CD14-positive monocyte (primary cell): ENCODE measurements at regions not wholly inside any gene's neighbourhood (a gene's known extent, or its start where the extent isn't known, plus 50 kb on each side); places are given as distances from the start of the nearest gene placed in this dataset.

Experiments
- DNase-seq, 3 donors: peaks; one replicate each; pipeline ENCODE4 v3.0.0-alpha.2; 2011 to 2022
- H2AFZ ChIP-seq: 2 replicates; pipeline ENCODE4 v1.6.0; 2012; ENCODE audit warnings: mild to moderate bottlenecking, low read depth, low read length, inconsistent platforms; ENCODE audit not compliant: insufficient read depth, poor library complexity, severe bottlenecking
- H3K27ac ChIP-seq, 2 donors: 1 replicate in 1 of 2; 2 replicates in 1 of 2; pipeline ENCODE4 v1.5.1; 2012 to 2013; ENCODE audit warnings: low read length in 2 of 2, control low read depth in 1 of 2, inconsistent platforms in 1 of 2, low read depth in 1 of 2, mild to moderate bottlenecking in 1 of 2
- H3K27me3 ChIP-seq, 2 donors: one replicate each; pipeline versions ENCODE4 v1.6.0 to v1.6.1; 2011 to 2013; ENCODE audit warnings: low read length in 2 of 2; ENCODE audit not compliant: control insufficient read depth in 2 of 2, insufficient read depth in 2 of 2
- H3K36me3 ChIP-seq, 2 donors: replicated peaks in 1 of 2; 1 replicate in 1 of 2; 2 replicates in 1 of 2; pipeline versions ENCODE4 v1.5.1 to v1.6.1; 2012 to 2013; ENCODE audit warnings: low read length in 2 of 2, control low read depth in 1 of 2, inconsistent platforms in 1 of 2, mild to moderate bottlenecking in 1 of 2; ENCODE audit not compliant: insufficient read depth in 2 of 2, control insufficient read depth in 1 of 2
- H3K4me1 ChIP-seq, 2 donors: 1 replicate in 1 of 2; 2 replicates in 1 of 2; pipeline versions ENCODE4 v1.5.1 to v1.6.1; 2012 to 2013; ENCODE audit warnings: low read length in 2 of 2, control low read depth in 1 of 2, inconsistent platforms in 1 of 2, mild to moderate bottlenecking in 1 of 2, moderate library complexity in 1 of 2; ENCODE audit not compliant: insufficient read depth in 2 of 2, control insufficient read depth in 1 of 2
- H3K4me2 ChIP-seq: replicated peaks from 2 replicates; pipeline ENCODE3; 2012; ENCODE audit warnings: low read length, moderate library complexity, mild to moderate bottlenecking; ENCODE audit not compliant: poor library complexity, severe bottlenecking; ENCODE audit errors: extremely low read depth
- H3K4me3 ChIP-seq, 3 experiments: fragments of 200-600 bp in 1 of 3; sonication (generic) in 1 of 3; replicated peaks in 1 of 3; 1 replicate in 2 of 3; 2 replicates in 1 of 3; pipeline ENCODE4 v1.5.1; 2011 to 2013; ENCODE audit warnings: low read length in 3 of 3, mild to moderate bottlenecking in 3 of 3, control low read depth in 2 of 3, low read depth in 2 of 3, inconsistent platforms in 1 of 3, moderate library complexity in 1 of 3
- H3K79me2 ChIP-seq: 2 replicates; pipeline ENCODE4 v1.6.0; 2012; ENCODE audit warnings: mild to moderate bottlenecking, control low read depth, inconsistent platforms, low read length, moderate library complexity; ENCODE audit not compliant: insufficient read depth
- H3K9ac ChIP-seq: 2 replicates; pipeline ENCODE4 v1.6.0; 2017; ENCODE audit warnings: low read length, mild to moderate bottlenecking; ENCODE audit not compliant: insufficient read depth, poor library complexity, severe bottlenecking
- H3K9me3 ChIP-seq, 2 donors: replicated peaks in 1 of 2; 1 replicate in 1 of 2; 2 replicates in 1 of 2; pipeline versions ENCODE4 v1.5.1 to v1.6.1; 2012 to 2013; ENCODE audit warnings: low read length in 2 of 2, control low read depth in 1 of 2; ENCODE audit not compliant: control insufficient read depth in 1 of 2, insufficient read depth in 1 of 2
- H4K20me1 ChIP-seq: 2 replicates; pipeline ENCODE4 v1.6.0; 2012; ENCODE audit warnings: mild to moderate bottlenecking, low read length, control low read depth, moderate library complexity; ENCODE audit not compliant: insufficient read depth
- H3K27ac Mint-ChIP-seq, 7 donors: one replicate each; pipeline ENCODE4 v1.8.0; 2020; ENCODE audit warnings: mild to moderate bottlenecking in 7 of 7, mixed read lengths in 7 of 7, moderate library complexity in 6 of 7, inconsistent platforms in 2 of 7
- H3K27me3 Mint-ChIP-seq, 3 donors: one replicate each; pipeline ENCODE4 v1.8.0; 2021 to 2022; ENCODE audit warnings: low read depth in 3 of 3, mild to moderate bottlenecking in 3 of 3, mixed read lengths in 3 of 3, moderate library complexity in 3 of 3, inconsistent platforms in 1 of 3
- H3K36me3 Mint-ChIP-seq, 2 donors: one replicate each; pipeline ENCODE4 v1.8.0; 2020; ENCODE audit warnings: mixed read lengths in 2 of 2, inconsistent platforms in 1 of 2, mild to moderate bottlenecking in 1 of 2
- H3K4me1 Mint-ChIP-seq: one replicate; pipeline ENCODE4 v1.8.0; 2020; ENCODE audit warnings: mild to moderate bottlenecking, mixed read lengths
- H3K4me3 Mint-ChIP-seq, 2 donors: one replicate each; pipeline ENCODE4 v1.8.0; 2020; ENCODE audit warnings: mild to moderate bottlenecking in 2 of 2, mixed read lengths in 2 of 2, moderate library complexity in 1 of 2
- H3K9me3 Mint-ChIP-seq, 7 donors: one replicate each; pipeline ENCODE4 v1.8.0; 2020 to 2022; ENCODE audit warnings: mixed read lengths in 7 of 7, mild to moderate bottlenecking in 6 of 7, moderate library complexity in 6 of 7, inconsistent platforms in 2 of 7
- WGBS: methylation state at CpG from one replicate; pipeline ENCODE4 v1.1.5; 2013; ENCODE audit warnings: missing lambda C conversion rate; ENCODE audit not compliant: insufficient coverage; 5-methylcytosine and 5-hydroxymethylcytosine counted together
- intact Hi-C, 2 donors: fragments of 100-400 bp; cut with micrococcal nuclease; formaldehyde crosslinking; loops; one replicate each; pipeline versions ENCODE4 v1.15.0 to v1.15.1; 2023
- TF ChIP-seq, protein P1 (sequence below): fragments of 200-600 bp; IDR thresholded peaks from one replicate; pipeline ENCODE4 v1.8.0; 2022; ENCODE audit warnings: antibody characterized with exemption, mild to moderate bottlenecking

DNA sequence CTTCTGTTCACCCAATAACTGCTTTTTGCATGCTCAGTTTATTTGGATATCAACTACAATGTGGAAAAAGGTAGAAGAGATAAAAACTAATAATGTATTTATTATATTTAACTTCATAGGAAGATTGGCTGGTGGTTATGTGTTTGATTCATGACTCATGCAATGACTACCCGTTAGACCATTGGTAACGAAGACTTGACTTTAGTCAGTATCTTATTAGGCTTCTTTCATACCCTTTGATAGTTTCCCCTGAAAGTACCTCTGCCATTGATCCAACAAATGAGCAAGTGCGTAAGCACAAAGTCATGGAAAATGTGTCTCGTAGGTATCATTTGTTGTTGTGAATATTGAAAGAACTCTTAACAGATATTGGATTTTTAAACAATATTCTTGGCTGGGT, 394.7 kb downstream of the PPP3CA start:
- Mint-ChIP-seq H3K36me3 (no peaks in the 10 kb centered on the region), H3K4me3 (no peak overlapping the region), H3K27ac (no peak overlapping the region), H3K4me1 (no peaks in the 10 kb centered on the region), H3K9me3 (peaks cover 0 to 3% (median 0%) of the 10 kb centered on the region in 7 donors), H3K27me3 (peaks cover 0 to 1% (median 0%) of the 10 kb centered on the region in 3 donors)
- Histone ChIP-seq H3K79me2 (no peaks in the 10 kb centered on the region), H3K27me3 (no peaks in the 10 kb centered on the region), H3K4me1 (no peaks in the 10 kb centered on the region), H3K36me3 (no peaks in the 10 kb centered on the region), H3K9ac (no peak overlapping the region), H3K4me2 (no peak overlapping the region), H3K4me3 (no peak overlapping the region), H4K20me1 (no peaks in the 10 kb centered on the region), H3K9me3 (no peaks in the 10 kb centered on the region), H2AFZ (no peak overlapping the region), H3K27ac (no peak overlapping the region)
- 100% methylated on average over 2 of the region's 4 CpGs for WGBS
- no peak for DNase-seq
- intact Hi-C loops: no loop called here
- TF ChIP-seq, protein P1, sequence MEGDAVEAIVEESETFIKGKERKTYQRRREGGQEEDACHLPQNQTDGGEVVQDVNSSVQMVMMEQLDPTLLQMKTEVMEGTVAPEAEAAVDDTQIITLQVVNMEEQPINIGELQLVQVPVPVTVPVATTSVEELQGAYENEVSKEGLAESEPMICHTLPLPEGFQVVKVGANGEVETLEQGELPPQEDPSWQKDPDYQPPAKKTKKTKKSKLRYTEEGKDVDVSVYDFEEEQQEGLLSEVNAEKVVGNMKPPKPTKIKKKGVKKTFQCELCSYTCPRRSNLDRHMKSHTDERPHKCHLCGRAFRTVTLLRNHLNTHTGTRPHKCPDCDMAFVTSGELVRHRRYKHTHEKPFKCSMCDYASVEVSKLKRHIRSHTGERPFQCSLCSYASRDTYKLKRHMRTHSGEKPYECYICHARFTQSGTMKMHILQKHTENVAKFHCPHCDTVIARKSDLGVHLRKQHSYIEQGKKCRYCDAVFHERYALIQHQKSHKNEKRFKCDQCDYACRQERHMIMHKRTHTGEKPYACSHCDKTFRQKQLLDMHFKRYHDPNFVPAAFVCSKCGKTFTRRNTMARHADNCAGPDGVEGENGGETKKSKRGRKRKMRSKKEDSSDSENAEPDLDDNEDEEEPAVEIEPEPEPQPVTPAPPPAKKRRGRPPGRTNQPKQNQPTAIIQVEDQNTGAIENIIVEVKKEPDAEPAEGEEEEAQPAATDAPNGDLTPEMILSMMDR: no peak

DNA sequence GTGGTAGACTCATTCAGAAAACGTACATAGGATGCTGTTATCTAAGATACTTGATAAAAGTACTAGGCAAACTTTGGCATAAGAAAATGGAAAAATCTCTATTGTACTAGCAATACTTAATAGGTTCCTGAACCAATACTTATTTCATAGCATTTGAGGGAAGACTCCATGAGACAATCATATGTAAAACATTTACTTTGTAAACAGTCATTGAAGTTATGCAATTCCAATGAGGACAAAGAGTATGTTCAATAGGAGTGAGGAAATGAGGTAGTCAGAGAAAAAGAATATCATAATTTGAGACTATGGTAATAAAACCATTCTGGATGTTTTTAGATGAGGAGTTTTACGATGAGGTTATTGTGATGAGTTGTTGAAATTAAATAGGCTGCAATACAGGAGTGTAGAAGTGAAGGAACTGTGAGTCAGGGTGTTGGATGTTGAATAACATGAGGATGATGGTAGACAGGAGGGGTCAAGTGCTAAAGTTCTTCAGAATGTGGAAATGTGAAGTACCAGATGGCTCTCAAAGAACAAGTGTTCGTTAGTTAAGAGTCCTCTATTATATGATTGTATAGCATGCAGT, 397.9 kb downstream of the PPP3CA start:
- Mint-ChIP-seq H3K4me3 (no peak overlapping the region), H3K27me3 (peaks cover 0 to 1% (median 0%) of the 10 kb centered on the region in 3 donors), H3K9me3 (peaks cover 0 to 3% (median 0%) of the 10 kb centered on the region in 7 donors), H3K36me3 (no peaks in the 10 kb centered on the region), H3K4me1 (no peaks in the 10 kb centered on the region), H3K27ac (no peak overlapping the region)
- H2AFZ ChIP-seq: no peak overlapping the region
- no peaks in the 10 kb centered on the region for H4K20me1 ChIP-seq
- H3K4me1 ChIP-seq: no peaks in the 10 kb centered on the region
- H3K79me2 ChIP-seq: no peaks in the 10 kb centered on the region
- intact Hi-C loops: no loop called here
- WGBS: 100% methylated on average over 1 of the region's 3 CpGs
- H3K27ac ChIP-seq: no peak overlapping the region
- no peaks in the 10 kb centered on the region for H3K36me3 ChIP-seq
- H3K27me3 ChIP-seq: no peaks in the 10 kb centered on the region
- no peak for DNase-seq
- no peak overlapping the region for H3K9ac ChIP-seq
- TF ChIP-seq, protein P1: no peak
- H3K4me2 ChIP-seq: no peak overlapping the region
- H3K9me3 ChIP-seq: no peaks in the 10 kb centered on the region
- no peak overlapping the region for H3K4me3 ChIP-seq
